H54 (cell line): ENCODE measurements at regions not wholly inside any gene's neighbourhood (a gene's known extent, or its start where the extent isn't known, plus 50 kb on each side); places are given as distances from the start of the nearest gene placed in this dataset.
"Not testable (repeated sequence)": the region's sequence is repeated elsewhere in the genome, so short reads cannot be mapped to it uniquely, and the experiment has no call there.

Experiments used
- DNase-seq: peaks from one replicate; pipeline ENCODE4 v3.0.0; 2011; ENCODE audit warnings: low spot score, mixed read lengths; ENCODE audit not compliant: insufficient read length
- FAIRE-seq: peaks from 3 replicates; lab custom pipeline; 2011; peaks lifted over from hg19 to GRCh38; lab: Jason Lieb, UNC
- POLR2A ChIP-seq: IDR thresholded peaks from 2 replicates; pipeline ENCODE4 v1.6.1; 2011; ENCODE audit warnings: low read depth, mild to moderate bottlenecking, low read length

DNA sequence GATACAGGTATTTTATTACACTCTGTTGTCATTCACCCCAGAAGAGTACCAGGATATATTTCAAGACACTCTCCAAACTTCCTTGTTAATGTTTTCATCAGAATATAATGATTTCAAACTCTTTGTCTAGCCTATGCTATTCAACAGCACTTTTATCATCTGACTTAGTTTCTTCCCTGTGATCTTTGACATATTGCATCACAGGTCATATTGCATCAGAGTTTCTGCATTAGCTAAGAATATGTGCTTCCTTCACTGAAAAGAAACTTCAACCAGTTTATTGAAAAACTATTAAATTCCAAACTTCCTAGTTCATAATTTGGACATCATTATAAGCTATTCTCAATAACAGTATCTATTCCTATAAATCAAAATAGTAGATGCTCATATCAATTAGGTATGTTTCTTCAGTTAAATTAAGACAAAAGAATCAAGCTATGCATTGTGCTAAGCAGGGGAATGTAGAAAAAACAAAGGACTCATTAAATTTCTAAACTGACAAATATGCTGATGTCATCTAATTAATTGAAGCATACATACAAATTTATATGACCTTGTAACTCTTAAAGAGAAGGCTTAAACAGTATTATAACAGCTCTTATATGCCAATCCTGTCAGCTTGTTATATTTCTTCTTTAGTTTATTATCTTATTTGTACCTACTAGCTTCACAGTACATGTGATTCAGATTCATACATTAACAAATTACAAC, 361.8 kb upstream of the LUZP2 start:
- no peak for TF ChIP-seq POLR2A
- FAIRE-seq (no peak), DNase-seq (no peak)

DNA sequence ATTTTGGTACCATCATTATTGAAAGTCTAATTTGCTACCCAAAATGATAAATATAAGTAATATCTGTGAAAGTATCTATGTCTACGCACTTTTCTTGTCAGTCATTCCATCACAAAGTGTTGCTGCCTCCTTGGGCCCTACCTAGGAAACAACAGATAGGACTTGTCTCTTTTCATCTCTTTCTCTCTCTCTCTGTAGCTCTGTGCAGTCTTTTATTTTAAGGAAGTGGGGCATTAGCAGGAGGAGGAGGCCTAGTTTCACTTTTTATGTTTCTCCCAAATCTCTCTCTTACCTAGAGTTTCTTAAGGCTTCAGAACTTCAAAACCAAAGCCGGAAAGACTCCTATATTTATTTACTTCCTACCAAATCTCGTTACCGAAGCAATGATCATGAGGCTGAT, 354.8 kb upstream of the LUZP2 start:
- no peak for TF ChIP-seq POLR2A
- no peak for FAIRE-seq

GRCh38 chr11:24145411-24145810, 351.4 kb upstream of the LUZP2 start:
- DNase-seq (no peak), FAIRE-seq (no peak)
- no peak for TF ChIP-seq POLR2A

More for the DNA sequence above, 354.8 kb upstream of the LUZP2 start:
- DNase-seq = no peak

GRCh38 chr11:24153337-24153736, 343.5 kb upstream of the LUZP2 start:
- DNase-seq (no peak), FAIRE-seq (no peak)
- no peak for TF ChIP-seq POLR2A

DNA sequence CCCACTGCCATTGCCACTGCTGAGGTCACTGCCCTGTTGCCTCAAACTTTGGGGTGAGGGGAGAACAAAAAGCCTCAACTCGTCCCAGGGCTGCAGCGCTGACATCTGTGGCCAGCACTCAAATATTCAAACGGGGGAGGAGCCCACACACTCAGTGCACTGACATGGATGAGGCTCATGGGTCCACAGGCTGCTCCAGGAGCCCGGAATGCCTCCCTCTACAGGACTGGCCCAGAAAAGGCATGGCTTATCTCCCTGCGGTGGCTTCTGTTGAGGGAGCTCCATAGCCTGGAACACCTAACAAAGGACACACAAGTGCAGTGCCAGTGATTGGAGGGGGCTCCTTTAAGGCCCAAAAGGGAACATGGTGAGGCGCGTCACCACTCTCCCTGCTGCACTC, 341.1 kb upstream of the LUZP2 start:
- TF ChIP-seq POLR2A = no peak
- FAIRE-seq (no peak), DNase-seq (peak; percentile 2)

DNA sequence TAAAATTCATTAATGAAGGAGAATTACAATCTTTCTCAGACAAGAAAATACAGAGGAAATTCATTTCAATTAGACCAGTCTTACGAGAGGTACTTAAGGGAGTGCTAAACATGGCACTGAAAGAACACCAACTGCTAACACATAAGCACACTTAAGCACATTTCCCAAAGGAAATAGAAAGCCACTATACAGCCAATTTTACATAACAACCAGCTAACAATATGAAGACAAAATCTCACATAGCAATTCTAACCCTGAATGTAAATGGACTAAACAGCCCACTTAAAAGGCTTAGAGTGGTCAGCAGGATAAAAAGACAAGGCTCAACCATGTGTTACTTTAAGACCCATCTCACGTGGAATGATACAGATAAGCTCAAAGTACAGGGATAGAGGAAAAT, 339.5 kb upstream of the LUZP2 start:
- no peak for TF ChIP-seq POLR2A
- no peak for DNase-seq
- FAIRE-seq = no peak

- DNase-seq (no peak), FAIRE-seq (no peak)
- no peak for TF ChIP-seq POLR2A
Observed at GRCh38 chr11:24161587-24161986, 335.3 kb upstream of the LUZP2 start.

DNA sequence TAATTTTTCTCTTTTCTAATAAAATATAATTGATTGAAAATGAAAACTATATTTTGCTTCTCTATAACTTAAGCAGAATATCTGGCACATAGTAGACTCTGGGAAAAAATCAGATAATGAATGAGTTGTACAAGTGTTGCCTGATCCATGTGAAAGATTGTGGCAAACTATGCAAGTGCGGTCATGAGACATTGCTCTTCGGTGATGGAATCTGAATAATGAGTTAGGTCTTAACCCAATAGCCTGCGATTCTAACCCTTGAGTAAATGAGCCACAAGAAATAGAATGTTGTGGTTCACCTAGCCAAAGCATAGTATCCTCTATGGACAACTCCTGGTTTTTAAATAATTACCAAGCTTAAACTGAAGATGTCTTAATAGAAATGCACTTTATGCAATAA, 333.7 kb upstream of the LUZP2 start:
- TF ChIP-seq POLR2A = no peak
- DNase-seq = no peak
- FAIRE-seq = no peak

DNA sequence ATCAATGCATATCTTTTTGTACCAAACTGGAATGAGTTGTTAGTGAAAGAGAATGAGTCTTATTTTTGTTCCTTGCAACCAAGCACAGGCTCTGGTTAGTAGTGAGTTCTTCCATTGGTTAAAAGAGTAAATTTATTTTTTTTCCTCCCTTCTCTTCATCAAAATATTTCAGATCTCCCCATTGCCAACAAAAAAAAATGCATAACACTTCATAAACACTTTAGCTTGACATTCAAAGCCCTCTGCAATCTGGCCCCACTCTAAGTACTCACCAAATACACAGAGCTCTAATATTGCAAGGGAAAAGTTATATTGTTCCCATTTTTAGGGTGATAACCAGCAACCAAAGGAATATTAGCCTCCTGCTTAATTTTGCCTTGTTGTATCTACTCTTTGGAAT, 333.0 kb upstream of the LUZP2 start:
- TF ChIP-seq POLR2A = no peak
- FAIRE-seq (no peak), DNase-seq (no peak)

GRCh38 chr11:24171869-24172268, 325.0 kb upstream of the LUZP2 start:
- no peak for FAIRE-seq
- DNase-seq = no peak
- TF ChIP-seq POLR2A = no peak

DNA sequence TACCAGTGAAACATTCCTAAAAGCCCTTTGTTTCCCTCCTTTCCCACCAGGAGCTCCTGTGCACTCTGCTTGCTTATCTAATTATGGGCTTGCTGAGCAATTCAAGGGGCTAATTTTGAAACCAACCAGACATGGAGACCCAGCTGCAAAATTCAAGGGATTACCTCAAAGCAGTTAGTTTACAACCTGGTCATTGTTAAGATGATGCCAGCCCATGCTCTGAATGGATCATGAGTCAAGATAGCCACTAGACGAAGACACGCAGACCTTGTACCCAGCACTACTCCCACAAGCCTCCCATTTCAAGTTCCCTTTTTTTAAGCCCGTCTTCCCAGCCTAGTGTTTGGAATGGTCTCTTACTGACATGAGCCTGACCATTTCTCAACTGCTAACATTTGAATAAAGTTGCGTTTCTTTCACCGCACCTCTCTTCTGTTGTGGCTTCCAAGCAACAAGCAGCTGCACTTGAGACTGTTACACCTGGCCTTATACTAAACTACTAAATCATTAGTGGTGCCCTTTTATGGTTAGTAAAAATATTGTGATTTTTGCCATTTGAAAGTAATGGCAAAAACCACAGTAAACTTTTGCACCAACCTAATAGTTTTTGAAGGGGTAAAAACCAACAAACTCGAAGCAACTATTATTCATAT, 315.3 kb upstream of the LUZP2 start:
- FAIRE-seq (no peak), DNase-seq (no peak)
- TF ChIP-seq POLR2A = no peak

DNA sequence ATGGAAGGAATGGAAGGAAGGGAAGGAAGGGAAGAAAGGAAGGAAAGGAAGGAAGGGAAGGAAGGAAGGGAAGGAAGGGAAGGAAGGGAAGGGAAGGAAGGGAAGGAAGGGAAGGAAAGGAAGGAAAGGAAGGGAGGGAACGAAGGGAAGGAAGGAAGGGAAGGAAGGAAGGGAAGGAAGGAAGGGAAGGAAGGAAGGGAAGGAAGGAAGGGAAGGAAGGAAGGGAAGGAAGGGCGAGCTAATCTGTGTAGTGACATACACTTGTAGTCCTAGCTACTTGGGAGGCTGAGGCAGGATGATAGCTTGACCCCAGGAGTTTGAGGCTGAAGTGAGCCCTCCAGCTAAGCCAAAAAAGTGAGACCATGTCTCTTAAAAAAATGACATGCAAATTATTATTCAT, 311.3 kb upstream of the LUZP2 start:
- not testable (repeated sequence) for DNase-seq

GRCh38 chr11:24196733-24197132, 300.1 kb upstream of the LUZP2 start:
- FAIRE-seq (no peak), DNase-seq (no peak)
- TF ChIP-seq POLR2A = no peak

More for the DNA sequence above, 311.3 kb upstream of the LUZP2 start:
- not testable (repeated sequence) for FAIRE-seq

GRCh38 chr11:24198481-24198880, 298.4 kb upstream of the LUZP2 start:
- DNase-seq (no peak), FAIRE-seq (no peak)
- TF ChIP-seq POLR2A = no peak

GRCh38 chr11:24199461-24199860, 297.4 kb upstream of the LUZP2 start:
- DNase-seq (no peak), FAIRE-seq (no peak)
- no peak for TF ChIP-seq POLR2A
